ENCODE measurements at regions not wholly inside any gene's neighbourhood (a gene's known extent, or its start where the extent isn't known, plus 50 kb on each side); places are given as distances from the start of the nearest gene placed in this dataset.
A peak's percentile ranks its signal among the peaks of the same experiment; 100 is the strongest.

DNA sequence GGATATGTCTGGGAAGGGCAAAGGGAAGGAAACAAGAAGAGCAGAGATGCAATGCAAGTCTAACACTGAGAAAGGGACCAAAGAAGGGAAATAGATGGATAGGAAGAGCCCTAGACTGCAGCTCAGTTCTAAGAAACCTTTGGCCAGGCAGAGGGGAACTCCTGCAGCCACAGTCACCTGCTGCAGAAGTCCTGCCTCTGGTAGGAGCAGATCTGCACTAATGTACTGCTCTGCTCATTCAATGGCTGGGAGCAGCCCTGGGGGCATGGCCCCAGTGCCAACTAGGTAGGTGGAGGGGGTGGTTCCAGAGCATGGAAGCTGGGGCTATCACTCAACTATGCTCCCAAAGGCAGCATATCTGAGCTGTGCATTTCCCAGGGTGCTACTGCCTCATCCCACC, 388.9 kb downstream of the PCNX1 start:
- no peak for DNase-seq

DNA sequence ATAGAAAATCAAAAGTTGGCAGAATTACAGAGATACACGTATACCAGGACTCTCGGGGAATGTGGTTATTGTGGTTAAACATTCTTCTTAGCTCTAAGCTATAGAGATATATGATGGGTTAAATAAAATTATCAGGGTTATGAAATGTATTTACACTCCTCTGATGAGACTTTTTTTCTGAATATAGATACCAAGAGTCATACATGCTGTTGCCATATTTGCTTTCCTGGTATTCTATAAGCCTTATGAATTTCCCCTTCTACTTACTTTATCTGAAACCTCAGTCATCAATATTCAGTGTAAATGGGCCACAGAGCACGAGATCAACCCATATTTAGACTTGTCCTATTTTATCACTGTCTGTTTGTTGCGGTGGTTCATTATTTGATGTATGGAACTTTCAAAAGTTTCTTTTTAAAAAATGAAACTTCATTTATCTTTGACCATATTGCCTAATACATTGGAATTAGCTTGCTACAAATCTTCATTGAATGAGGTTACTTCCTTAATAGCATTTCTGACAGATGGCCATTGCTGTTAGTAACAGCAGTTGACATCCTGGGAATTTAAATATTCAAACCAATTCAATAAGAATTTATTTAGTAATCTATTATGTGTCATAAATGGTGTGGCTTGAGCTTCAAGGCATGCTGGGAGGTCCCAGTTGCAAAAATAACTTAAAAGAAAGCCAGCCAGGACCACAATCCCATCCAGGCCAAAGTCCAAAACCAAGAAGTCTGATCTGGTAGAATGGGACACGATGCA, 393.5 kb downstream of the PCNX1 start:
- no peak for DNase-seq

GRCh38 chr14:71301611-71302010, 394.4 kb downstream of the PCNX1 start:
- DNase-seq = no peak

GRCh38 chr14:71304690-71305089, 397.4 kb downstream of the PCNX1 start:
- DNase-seq = no peak

GRCh38 chr14:71308671-71309070, 401.4 kb downstream of the PCNX1 start:
- DNase-seq = no peak

DNA sequence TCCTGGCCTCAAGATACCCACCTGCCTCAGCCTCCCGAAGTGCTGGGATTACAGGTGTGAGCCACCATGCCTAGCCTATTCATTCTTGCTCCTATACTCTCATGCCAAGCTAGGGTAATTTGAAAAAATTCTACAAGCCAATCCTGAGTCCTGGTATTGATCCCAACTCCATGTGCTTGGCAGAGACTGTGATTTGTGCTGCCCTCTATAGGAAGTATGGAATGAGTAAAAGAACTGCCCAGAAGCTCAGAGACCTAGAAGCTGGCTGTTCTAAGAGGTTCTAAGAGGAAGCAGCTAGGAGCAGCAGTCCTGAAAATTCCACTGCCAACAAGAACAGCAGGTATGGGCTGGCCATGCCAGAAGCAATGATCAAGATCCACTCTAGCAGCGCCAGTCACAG, 402.5 kb downstream of the PCNX1 start:
- no peak for DNase-seq

GRCh38 chr14:71311061-71311460, 403.8 kb downstream of the PCNX1 start:
- no peak for DNase-seq

DNA sequence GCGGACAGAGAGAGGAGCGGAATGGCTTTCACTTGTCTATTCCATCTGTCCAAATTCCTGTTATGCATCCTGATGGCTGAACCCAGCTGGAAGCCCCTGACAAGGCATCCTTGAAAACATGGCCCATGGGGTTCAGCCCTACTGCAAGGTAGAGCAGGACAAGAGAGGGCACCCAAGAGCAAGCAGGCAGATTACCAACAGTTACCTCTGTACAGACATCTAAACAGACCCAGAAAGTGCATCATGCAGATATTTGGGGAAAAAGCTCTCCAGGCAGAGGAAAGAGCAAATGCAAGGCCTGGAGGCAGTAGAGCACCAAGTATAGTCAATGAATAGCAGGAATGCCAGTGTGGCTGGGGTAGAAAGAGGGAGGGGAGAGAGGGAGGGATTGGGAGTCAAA, 407.5 kb downstream of the PCNX1 start:
- DNase-seq = no peak

DNA sequence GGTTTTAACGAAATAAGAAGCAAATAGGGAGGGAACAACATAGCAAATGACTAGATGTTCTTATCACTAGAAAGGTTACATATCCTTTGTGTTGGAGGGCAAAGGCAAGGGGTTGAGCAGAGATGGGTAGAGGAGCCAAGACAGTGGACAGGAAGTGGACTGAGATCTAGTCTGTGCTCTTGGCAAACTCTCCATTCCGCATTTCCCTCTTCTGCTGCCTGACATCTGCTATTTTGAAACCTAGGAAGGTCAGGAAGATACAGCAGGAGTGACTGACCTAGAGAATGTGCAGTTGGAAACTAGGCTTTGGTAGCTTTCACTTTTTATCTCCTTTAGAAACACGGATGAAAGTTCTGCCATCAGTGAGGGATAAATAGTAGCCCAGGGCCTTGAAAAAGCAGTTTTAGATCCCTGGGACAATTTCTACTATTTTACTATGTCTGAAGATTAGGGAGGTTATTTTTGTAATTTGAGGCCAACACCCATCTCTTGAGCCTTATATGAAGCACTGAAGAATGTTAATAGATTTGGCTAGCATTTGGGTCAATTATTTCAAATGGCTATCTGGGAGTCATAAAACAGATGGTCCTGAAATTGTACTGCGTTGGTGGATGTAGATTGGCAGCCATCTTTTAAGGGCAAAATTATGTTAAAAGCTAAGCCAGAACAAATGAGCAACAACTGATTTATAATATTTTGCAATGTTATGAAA, 410.3 kb downstream of the PCNX1 start:
- DNase-seq = no peak

GRCh38 chr14:71318097-71318459, 410.8 kb downstream of the PCNX1 start:
- no peak for DNase-seq

DNA sequence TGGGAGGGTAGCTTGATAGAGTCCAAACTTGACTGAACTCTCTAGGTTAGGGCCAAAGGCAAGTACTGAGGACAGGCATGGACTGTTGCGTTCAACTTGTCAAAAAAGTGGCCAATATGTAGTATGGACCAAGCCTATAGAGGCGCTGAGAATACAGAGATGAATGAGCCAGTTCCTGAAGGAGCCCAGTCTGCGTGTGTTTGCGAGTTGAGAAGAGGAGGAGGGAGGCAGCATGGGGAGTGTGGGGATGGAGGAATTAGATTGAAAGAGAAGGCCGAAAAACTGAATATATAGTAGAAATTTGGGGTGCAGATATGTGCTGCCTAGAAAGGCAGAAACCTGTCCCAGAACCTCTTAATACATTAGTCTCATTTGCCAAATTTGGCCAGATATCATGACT, 412.4 kb downstream of the PCNX1 start:
- DNase-seq = no peak

DNA sequence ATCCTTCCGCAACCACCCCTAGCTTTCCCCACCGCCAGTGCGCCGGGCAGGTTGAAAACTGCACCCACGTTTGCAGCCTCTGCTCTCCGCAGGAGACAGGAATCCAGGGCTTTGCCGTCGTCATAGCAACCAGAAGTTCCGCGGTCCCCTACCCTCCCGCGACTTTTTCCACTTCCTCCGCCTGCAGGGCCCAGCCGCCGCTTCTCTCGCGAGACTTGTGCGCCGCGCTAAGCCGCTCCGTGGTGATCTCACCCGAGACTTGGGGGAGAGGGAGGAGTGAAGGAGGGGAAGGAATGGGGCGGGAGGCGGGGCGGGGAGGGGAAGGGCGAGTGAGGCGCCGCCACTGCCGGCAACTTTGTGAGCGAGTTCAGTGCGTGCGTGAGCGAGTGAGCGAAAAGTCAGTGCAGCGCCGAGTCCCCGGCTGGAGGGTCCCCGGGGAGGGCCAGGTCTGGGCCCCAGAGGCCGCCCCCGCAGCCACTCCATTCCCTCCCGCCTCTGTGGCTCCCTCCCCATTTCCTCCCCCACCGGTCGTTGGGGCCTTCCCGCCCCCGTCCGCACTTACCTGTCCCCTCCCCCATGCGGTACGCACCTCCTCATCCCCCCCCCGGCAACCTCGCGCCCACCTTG, 413.0 kb downstream of the PCNX1 start, which contains the start of gene SIPA1L1:
TSS of gene SIPA1L1 (plus strand) at position 370 of the 627 bp plus-strand sequence.
- DNase-seq = peak; percentile 97

- peak; percentile 38 for DNase-seq
These were observed 413.7 kb downstream of the PCNX1 start for GRCh38 chr14:71320734-71321573.

GRCh38 chr14:71321574-71322315, 414.5 kb downstream of the PCNX1 start:
- peak; percentile 39 for DNase-seq

DNA sequence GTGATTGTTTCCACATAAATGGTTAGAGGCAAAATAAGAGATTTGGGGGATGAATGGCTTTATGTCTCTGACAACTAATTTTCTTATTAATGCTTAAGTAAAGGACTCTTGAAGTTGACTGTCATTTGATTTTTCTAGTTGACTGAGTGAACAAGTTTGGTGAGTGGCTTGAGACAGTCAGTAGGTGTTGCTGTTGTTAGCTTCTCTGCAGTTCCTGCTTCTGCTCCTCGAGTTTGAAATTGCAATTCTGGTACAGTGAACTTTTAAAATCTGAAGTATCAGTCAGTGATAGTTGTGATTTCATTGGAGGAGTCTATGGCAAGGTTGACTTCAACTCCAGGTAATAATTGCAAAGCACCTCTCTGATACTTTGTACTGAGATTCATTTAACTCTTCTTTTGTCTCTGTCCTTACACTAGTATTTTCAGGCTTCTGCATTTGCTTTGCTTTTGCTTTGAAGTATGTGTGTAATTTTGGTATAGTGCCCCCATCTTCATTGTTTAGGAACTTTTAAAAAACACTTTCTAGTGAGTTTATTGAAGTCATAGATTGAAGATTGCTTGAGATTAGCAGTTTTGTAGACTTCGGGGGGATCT, 415.5 kb downstream of the PCNX1 start:
- no peak for DNase-seq

DNA sequence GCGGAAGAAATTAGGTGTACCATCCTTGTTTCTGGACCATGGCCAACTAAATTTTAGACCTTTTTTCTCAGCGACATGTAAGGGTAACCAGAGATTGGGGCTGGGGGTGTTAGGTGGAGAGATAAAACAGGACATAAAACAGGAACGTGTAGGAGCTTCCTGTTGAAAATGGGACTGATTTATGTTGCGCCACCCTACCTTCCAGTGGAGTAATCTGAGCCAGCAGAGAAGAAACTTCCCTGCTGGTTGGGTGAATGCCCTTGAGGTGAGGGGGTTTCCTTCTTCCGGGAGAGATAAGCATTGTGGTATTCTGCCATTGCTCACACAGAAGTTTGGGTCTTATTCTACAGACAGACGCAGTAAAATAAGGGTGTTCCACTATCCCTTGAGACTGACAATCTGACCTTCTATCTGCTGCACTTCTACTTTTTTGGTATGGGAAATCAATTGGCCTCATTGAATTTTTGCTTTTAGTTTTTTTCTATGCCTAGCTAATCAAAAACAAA, 417.6 kb downstream of the PCNX1 start:
- no peak for DNase-seq

DNA sequence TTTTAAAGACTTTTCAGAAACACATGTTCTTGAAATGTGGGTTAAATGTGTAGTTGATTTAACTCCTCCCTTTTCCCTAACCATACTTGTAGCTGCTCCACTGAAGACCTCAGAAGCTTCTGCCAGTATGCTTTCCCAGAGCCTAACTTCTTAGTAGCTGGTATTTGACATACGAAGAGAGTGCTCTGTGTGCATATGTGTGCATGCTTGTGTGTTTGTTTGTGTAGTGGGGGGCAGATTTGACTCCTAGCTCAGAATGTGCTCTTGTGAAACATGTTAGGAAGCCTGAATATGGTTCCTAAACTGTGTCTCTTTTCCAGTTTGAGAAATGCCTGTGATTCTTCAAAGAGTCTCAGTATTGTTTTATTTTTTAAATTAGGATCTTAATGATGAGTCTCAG, 420.4 kb downstream of the PCNX1 start:
- DNase-seq = no peak

DNA sequence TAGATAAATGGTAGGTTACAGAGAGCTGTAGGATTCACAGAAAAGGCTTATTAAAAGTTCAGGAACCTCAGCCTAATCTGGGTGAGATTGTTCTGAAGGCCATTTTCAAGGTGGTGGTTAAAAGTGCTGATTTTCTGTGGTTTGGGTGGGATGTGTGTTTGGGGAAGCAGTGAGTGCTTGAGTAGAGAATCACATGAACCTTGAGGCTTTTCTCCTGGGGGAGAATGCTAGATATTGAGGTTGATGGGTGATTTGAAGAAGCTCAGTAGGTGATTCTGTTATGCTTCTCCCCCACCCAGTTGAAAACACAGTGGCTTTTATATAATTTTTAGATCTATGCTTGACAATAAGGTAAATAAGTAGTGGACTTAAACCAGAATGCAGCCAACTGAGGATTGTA, 420.9 kb downstream of the PCNX1 start:
- DNase-seq = no peak

- DNase-seq = no peak
These were observed 421.7 kb downstream of the PCNX1 start for GRCh38 chr14:71328954-71329353.

GRCh38 chr14:71331403-71331802, 424.1 kb downstream of the PCNX1 start:
- no peak for DNase-seq

- no peak for DNase-seq
These were observed 425.2 kb downstream of the PCNX1 start for GRCh38 chr14:71332476-71332875.

DNA sequence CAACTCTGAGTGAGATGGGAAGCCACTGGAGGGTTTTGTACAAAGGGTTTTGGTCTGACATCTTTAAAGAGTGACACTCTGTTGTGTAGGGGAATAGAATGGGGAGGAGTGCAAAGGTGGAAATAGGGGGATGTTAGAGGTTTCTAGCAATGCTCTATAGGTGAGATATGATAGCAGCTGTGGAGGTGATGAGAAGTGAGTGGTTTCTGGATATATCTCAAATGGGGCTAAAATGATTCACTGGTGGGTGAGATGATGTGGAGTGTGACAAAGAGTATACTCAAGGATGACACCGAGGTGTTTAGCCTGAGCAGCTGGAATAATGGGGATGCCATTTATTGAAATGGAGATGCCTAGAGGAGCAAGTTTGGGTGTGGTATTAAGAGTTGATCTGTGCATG, 426.4 kb downstream of the PCNX1 start:
- DNase-seq = no peak
